ENCODE measurements at regions not wholly inside any gene's neighbourhood (a gene's known extent, or its start where the extent isn't known, plus 50 kb on each side); places are given as distances from the start of the nearest gene placed in this dataset.
"Not testable (repeated sequence)": the region's sequence is repeated elsewhere in the genome, so short reads cannot be mapped to it uniquely, and the experiment has no call there.

DNA sequence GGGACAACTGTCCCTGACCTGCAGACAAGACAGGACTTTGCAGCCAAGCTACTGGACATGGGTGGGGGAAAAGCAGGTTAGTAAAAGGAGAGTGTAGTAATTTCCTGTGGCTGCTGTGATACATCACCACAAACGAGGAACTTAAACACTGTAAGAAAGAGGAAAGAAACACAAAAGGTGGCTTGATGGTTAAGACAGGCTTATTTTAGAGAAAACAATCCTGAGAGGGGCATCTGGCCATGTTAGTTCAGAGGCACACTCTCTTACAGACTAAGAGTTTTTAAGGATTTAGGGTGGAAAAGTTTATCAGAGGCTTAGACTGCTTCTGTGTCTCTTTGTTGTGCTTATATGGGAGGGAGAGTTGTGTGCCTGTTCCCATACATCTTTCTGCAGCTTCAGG is 667.0 kb downstream of the TYW1 start:
- H3K36me3 ChIP-seq = no peaks in the 10 kb centered on the region
- H3K27ac ChIP-seq = no peak overlapping the region
- no peaks in the 10 kb centered on the region for H3K27me3 ChIP-seq
- 56 to 95% (median 76%) methylated on average over 1 of the region's 1 CpG for WGBS, 5 donors
- peaks cover 0 to 14% (median 11%) of the 10 kb centered on the region in 4 donors for H3K9me3 ChIP-seq
- intact Hi-C loops (cut with DNase I; ENCODE audit: low total_unique reads) = no loop called here
- no peak overlapping the region for H3K4me3 ChIP-seq
- TF ChIP-seq POLR2AphosphoS5 (IDR thresholded peaks at IDR 0.05) (no peak), CTCF (IDR thresholded peaks at IDR 0.05) (no peak), POLR2A (IDR thresholded peaks at IDR 0.05) (no peak), EP300 (IDR thresholded peaks at IDR 0.05) (no peak)
- H3K4me1 ChIP-seq = no peaks in the 10 kb centered on the region
- no peak for DNase-seq

DNA sequence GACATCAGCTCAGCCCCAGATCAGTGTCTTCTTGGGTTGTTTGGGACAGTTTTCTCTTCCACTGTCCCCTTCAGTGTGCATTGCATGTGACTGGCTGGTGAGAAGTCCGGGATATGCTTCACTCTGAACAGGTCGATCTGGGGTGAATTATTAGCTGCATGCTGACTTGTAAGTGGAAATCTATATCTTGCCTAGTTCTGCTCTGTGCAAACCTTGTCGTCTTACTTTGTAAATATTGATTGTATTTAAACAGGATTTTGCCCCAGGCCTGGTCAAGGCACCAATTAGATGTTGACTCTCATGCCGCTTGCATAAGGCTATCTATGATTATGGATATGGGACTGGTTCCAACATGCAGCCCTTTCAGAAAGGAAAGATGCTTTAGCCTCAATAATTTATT is 669.7 kb downstream of the TYW1 start:
- intact Hi-C loops (cut with DNase I; ENCODE audit: low total_unique reads); H3K27ac ChIP-seq; H3K36me3 ChIP-seq; H3K4me3 ChIP-seq; H3K4me1 ChIP-seq; H3K27me3 ChIP-seq: not testable (repeated sequence)
- DNase-seq = peak in 1 of 2 donors; percentile 44
- H3K9me3 ChIP-seq = peaks cover 3 to 33% (median 30%) of the 10 kb centered on the region in 4 donors
- WGBS, 5 donors = 23 to 37% (median 28%) methylated on average over 4 of the region's 4 CpGs

GRCh38 chr7:67671006-67671548 is 674.4 kb downstream of the TYW1 start:
- DNase-seq = no peak
- TF ChIP-seq POLR2A (IDR thresholded peaks at IDR 0.05) = no peak
- TF ChIP-seq CTCF (IDR thresholded peaks at IDR 0.05) = no peak
- TF ChIP-seq EP300 (IDR thresholded peaks at IDR 0.05) = no peak
- no peak for TF ChIP-seq POLR2AphosphoS5 (IDR thresholded peaks at IDR 0.05)
- H3K4me3 ChIP-seq = no peak overlapping the region
- WGBS, 5 donors = 48 to 82% (median 66%) methylated on average over 4 of the region's 4 CpGs
- intact Hi-C loops (cut with DNase I; ENCODE audit: low total_unique reads) = no loop called here
- no peaks in the 10 kb centered on the region for H3K27me3 ChIP-seq
- peaks cover 3 to 37% (median 35%) of the 10 kb centered on the region in 4 donors for H3K9me3 ChIP-seq
- no peaks in the 10 kb centered on the region for H3K36me3 ChIP-seq
- no peaks in the 10 kb centered on the region for H3K4me1 ChIP-seq
- H3K27ac ChIP-seq = no peak overlapping the region

DNA sequence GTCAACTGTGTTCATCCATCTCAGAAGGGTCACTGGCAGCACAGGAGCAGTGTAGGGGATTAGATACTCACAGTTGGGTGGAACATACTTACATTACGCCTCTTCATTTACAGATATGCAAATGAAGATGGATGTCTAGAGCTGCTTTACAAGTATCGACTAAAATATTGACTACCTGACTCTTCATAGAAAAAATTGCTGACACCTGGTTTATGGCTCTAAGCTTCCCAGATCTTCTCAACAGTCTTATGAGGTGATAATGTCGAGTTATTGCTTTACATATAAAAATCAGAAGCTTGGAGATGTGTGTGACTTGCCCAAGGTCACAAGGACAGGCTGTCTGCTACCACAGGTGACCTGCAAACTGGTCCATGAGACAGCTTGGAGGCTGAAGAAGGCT is 677.2 kb downstream of the TYW1 start:
- TF ChIP-seq POLR2AphosphoS5 (IDR thresholded peaks at IDR 0.05) = no peak
- TF ChIP-seq EP300 (IDR thresholded peaks at IDR 0.05) = no peak
- no peak for TF ChIP-seq POLR2A (IDR thresholded peaks at IDR 0.05)
- no peak for TF ChIP-seq CTCF (IDR thresholded peaks at IDR 0.05)
- Histone ChIP-seq H3K27me3 (no peaks in the 10 kb centered on the region), H3K4me1 (no peaks in the 10 kb centered on the region), H3K4me3 (no peak overlapping the region), H3K27ac (no peak overlapping the region), H3K36me3 (no peaks in the 10 kb centered on the region), H3K9me3 (peaks cover 3 to 43% (median 41%) of the 10 kb centered on the region in 4 donors)
- intact Hi-C loops (cut with DNase I; ENCODE audit: low total_unique reads) = no loop called here
- no peak for DNase-seq
- WGBS, 5 donors = 74 to 80% (median 79%) methylated on average over 3 of the region's 3 CpGs

DNA sequence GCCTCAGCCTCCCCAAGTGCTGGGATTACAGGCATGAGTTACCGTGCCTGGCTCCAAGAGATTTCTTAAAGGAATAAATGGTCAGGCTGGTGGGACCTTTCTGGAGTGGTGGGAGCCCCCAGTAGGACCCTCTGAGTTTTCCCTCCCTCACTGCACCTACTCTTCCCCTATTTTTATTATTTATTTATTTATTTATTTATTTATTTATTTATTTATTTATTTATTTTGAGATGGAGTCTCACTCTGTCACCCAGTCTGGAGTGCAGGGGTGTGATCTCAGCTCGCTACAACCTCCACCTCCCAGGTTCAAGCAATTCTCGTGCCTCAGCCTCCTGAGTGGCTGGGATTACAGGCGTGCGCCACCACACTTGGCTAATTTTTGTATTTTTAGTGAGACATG is 678.2 kb downstream of the TYW1 start:
- H3K27me3 ChIP-seq; H3K36me3 ChIP-seq; DNase-seq; H3K4me3 ChIP-seq; H3K27ac ChIP-seq; H3K4me1 ChIP-seq; intact Hi-C loops (cut with DNase I; ENCODE audit: low total_unique reads): not testable (repeated sequence)
- WGBS, 5 donors = 85 to 95% (median 88%) methylated on average over 5 of the region's 5 CpGs
- peaks cover 3 to 40% (median 35%) of the 10 kb centered on the region in 4 donors for H3K9me3 ChIP-seq
